ENCODE measurements at regions not wholly inside any gene's neighbourhood (a gene's known extent, or its start where the extent isn't known, plus 50 kb on each side); places are given as distances from the start of the nearest gene placed in this dataset.
A peak's percentile ranks its signal among the peaks of the same experiment; 100 is the strongest.

GRCh38 chr9:103430469-103430868 is 435.3 kb downstream of the CYLC2 start:
- no peaks in the 10 kb centered on the region for H3K27me3 Mint-ChIP-seq (ENCODE audit: low read depth)
- no peaks in the 10 kb centered on the region for H3K4me1 Mint-ChIP-seq (ENCODE audit: low read depth)
- no peaks in the 10 kb centered on the region for H3K36me3 Mint-ChIP-seq (ENCODE audit: low read depth)
- DNase-seq (ENCODE audit: low spot score): no peak
- no peak for TF ChIP-seq CTCF (IDR thresholded peaks at IDR 0.05)
- H3K9me3 Mint-ChIP-seq (ENCODE audit: low read depth): peaks cover 18% of the 10 kb centered on the region
- H3K4me3 Mint-ChIP-seq (ENCODE audit: unreplicated experiment): no peak overlapping the region
- H3K27ac Mint-ChIP-seq (ENCODE audit: unreplicated experiment): no peak overlapping the region

GRCh38 chr9:103431809-103432208 is 436.7 kb downstream of the CYLC2 start:
- Mint-ChIP-seq H3K27me3 (ENCODE audit: low read depth) (no peaks in the 10 kb centered on the region), H3K4me1 (ENCODE audit: low read depth) (no peaks in the 10 kb centered on the region), H3K36me3 (ENCODE audit: low read depth) (no peaks in the 10 kb centered on the region), H3K27ac (ENCODE audit: unreplicated experiment) (no peak overlapping the region), H3K9me3 (ENCODE audit: low read depth) (peaks cover 21% of the 10 kb centered on the region), H3K4me3 (ENCODE audit: unreplicated experiment) (no peak overlapping the region)
- no peak for TF ChIP-seq CTCF (IDR thresholded peaks at IDR 0.05)
- no peak for DNase-seq (ENCODE audit: low spot score)

GRCh38 chr9:103444176-103444575 is 449.0 kb downstream of the CYLC2 start:
- no peak overlapping the region for H3K4me3 Mint-ChIP-seq (ENCODE audit: unreplicated experiment)
- H3K27ac Mint-ChIP-seq (ENCODE audit: unreplicated experiment): no peak overlapping the region
- no peak for DNase-seq (ENCODE audit: low spot score)
- no peaks in the 10 kb centered on the region for H3K36me3 Mint-ChIP-seq (ENCODE audit: low read depth)
- no peaks in the 10 kb centered on the region for H3K4me1 Mint-ChIP-seq (ENCODE audit: low read depth)
- peaks cover 7% of the 10 kb centered on the region for H3K9me3 Mint-ChIP-seq (ENCODE audit: low read depth)
- H3K27me3 Mint-ChIP-seq (ENCODE audit: low read depth): no peaks in the 10 kb centered on the region
- TF ChIP-seq CTCF (IDR thresholded peaks at IDR 0.05): no peak

GRCh38 chr9:103458826-103459225 is 463.7 kb downstream of the CYLC2 start:
- DNase-seq (ENCODE audit: low spot score): no peak
- Mint-ChIP-seq H3K4me1 (ENCODE audit: low read depth) (no peaks in the 10 kb centered on the region), H3K4me3 (ENCODE audit: unreplicated experiment) (no peak overlapping the region), H3K36me3 (ENCODE audit: low read depth) (no peaks in the 10 kb centered on the region), H3K9me3 (ENCODE audit: low read depth) (peaks cover 10% of the 10 kb centered on the region), H3K27me3 (ENCODE audit: low read depth) (no peaks in the 10 kb centered on the region), H3K27ac (ENCODE audit: unreplicated experiment) (no peak overlapping the region)
- no peak for TF ChIP-seq CTCF (IDR thresholded peaks at IDR 0.05)

- Mint-ChIP-seq H3K36me3 (ENCODE audit: low read depth) (no peaks in the 10 kb centered on the region), H3K27ac (ENCODE audit: unreplicated experiment) (no peak overlapping the region), H3K4me1 (ENCODE audit: low read depth) (no peaks in the 10 kb centered on the region), H3K27me3 (ENCODE audit: low read depth) (no peaks in the 10 kb centered on the region), H3K9me3 (ENCODE audit: low read depth) (peaks cover 32% of the 10 kb centered on the region), H3K4me3 (ENCODE audit: unreplicated experiment) (no peak overlapping the region)
- TF ChIP-seq CTCF (IDR thresholded peaks at IDR 0.05): no peak
- peak; percentile 42 for DNase-seq (ENCODE audit: low spot score)
Observed at GRCh38 chr9:103471241-103471640, 476.1 kb downstream of the CYLC2 start.
